Activated CD8-positive, alpha-beta T cell treated with anti-CD3 and anti-CD28 coated beads for 36 hours (primary cell): ENCODE measurements at regions not wholly inside any gene's neighbourhood (a gene's known extent, or its start where the extent isn't known, plus 50 kb on each side); places are given as distances from the start of the nearest gene placed in this dataset.

Experiments used
- ATAC-seq: fragments of 200-7000 bp; cut with Tn5 transposase; one replicate; pipeline ENCODE4 v1.10.0; 2021; ENCODE audit warnings: mild to moderate bottlenecking, moderate library complexity
- CTCF ChIA-PET: fragments of 350-600 bp; sonication (Branson Sonifier 250); formaldehyde crosslinking; loops from one replicate; lab custom pipeline; 2021; ENCODE audit warnings: antibody characterized with exemption; lab: Charles Lee
- POLR2A ChIA-PET: fragments of 350-600 bp; sonication (Branson Sonifier 250); formaldehyde crosslinking; loops from one replicate; lab custom pipeline; 2021; ENCODE audit warnings: antibody characterized with exemption; lab: Charles Lee
- DNase-seq: peaks from one replicate; pipeline ENCODE4 v3.0.0-alpha.2; 2020
- H3K27ac Mint-ChIP-seq: one replicate; pipeline ENCODE4 v1.8.0; 2021; ENCODE audit warnings: mild to moderate bottlenecking, mixed read lengths
- H3K27me3 Mint-ChIP-seq: one replicate; pipeline ENCODE4 v1.8.0; 2021; ENCODE audit warnings: mixed read lengths
- H3K36me3 Mint-ChIP-seq: one replicate; pipeline ENCODE4 v1.8.0; 2021; ENCODE audit warnings: low read depth, mixed read lengths
- H3K4me1 Mint-ChIP-seq: one replicate; pipeline ENCODE4 v1.8.0; 2021; ENCODE audit warnings: low read depth, mixed read lengths
- H3K4me3 Mint-ChIP-seq: one replicate; pipeline ENCODE4 v1.8.0; 2021; ENCODE audit warnings: mild to moderate bottlenecking, moderate library complexity, mixed read lengths
- H3K9me3 Mint-ChIP-seq: one replicate; pipeline ENCODE4 v1.8.0; 2021; ENCODE audit warnings: mixed read lengths
- intact Hi-C: fragments of 100-400 bp; cut with micrococcal nuclease; formaldehyde crosslinking; loops from one replicate; pipeline ENCODE4 v1.10.0; 2022
- TF ChIP-seq, protein P1 (sequence below): fragments of 200-600 bp; IDR thresholded peaks from one replicate; pipeline ENCODE4 v1.8.0; 2022; ENCODE audit warnings: antibody characterized with exemption, mild to moderate bottlenecking

DNA sequence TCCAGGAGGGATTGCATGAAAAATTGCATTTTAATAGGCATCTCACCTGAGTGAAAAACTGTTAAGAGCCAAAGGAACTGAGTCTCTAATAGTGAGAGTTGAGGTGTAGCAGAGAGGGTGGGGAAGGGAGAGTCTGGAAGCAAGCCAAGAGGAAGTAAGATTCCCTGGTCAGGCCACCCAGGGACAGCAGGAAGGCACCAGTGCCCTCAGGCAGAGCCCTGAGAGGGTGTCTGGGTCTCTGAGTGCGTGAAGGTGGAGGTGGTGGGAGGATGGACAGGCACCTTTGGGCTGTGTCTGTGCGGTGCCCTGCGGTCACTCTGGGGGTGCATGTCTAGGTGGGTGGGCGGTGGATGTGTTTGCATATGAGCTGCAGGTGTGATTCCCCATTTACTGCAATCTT, 300.4 kb upstream of the ROPN1 start:
- H3K9me3 Mint-ChIP-seq, result no peaks in the 10 kb centered on the region
- ChIA-PET CTCF (no interaction called here), POLR2A (no interaction called here)
- H3K27ac Mint-ChIP-seq, result no peak overlapping the region
- DNase-seq, result no peak
- no peak for ATAC-seq
- H3K36me3 Mint-ChIP-seq, result no peaks in the 10 kb centered on the region
- no peaks in the 10 kb centered on the region for H3K4me1 Mint-ChIP-seq
- intact Hi-C loops, result no loop called here
- TF ChIP-seq, protein P1, sequence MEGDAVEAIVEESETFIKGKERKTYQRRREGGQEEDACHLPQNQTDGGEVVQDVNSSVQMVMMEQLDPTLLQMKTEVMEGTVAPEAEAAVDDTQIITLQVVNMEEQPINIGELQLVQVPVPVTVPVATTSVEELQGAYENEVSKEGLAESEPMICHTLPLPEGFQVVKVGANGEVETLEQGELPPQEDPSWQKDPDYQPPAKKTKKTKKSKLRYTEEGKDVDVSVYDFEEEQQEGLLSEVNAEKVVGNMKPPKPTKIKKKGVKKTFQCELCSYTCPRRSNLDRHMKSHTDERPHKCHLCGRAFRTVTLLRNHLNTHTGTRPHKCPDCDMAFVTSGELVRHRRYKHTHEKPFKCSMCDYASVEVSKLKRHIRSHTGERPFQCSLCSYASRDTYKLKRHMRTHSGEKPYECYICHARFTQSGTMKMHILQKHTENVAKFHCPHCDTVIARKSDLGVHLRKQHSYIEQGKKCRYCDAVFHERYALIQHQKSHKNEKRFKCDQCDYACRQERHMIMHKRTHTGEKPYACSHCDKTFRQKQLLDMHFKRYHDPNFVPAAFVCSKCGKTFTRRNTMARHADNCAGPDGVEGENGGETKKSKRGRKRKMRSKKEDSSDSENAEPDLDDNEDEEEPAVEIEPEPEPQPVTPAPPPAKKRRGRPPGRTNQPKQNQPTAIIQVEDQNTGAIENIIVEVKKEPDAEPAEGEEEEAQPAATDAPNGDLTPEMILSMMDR, result no peak
- no peak overlapping the region for H3K4me3 Mint-ChIP-seq
- peaks cover 13% of the 10 kb centered on the region for H3K27me3 Mint-ChIP-seq

DNA sequence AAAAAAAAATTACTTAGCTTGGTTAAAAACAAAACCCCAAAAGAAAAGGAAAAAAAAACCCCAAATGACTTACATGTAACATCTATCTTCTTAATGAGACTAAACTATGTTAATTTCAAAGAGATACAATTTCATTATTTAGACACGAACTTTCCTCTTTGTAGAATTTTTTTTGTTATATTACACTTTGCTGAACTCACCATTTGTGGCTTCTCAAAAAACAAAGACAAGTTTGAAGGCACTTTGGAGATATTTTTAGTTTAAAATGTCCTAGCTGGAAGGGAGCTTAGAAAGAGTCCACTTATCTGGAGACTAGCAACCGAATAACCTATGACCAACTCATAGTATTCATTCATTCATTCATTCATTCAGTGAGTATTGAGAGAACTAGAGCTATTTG, 301.7 kb upstream of the ROPN1 start:
- no peak overlapping the region for H3K4me3 Mint-ChIP-seq
- POLR2A ChIA-PET, result no interaction called here
- no peaks in the 10 kb centered on the region for H3K4me1 Mint-ChIP-seq
- H3K9me3 Mint-ChIP-seq, result no peaks in the 10 kb centered on the region
- no peak overlapping the region for H3K27ac Mint-ChIP-seq
- TF ChIP-seq, protein P1, result no peak
- DNase-seq (no peak), ATAC-seq (no peak)
- CTCF ChIA-PET, result no interaction called here
- intact Hi-C loops, result no loop called here
- H3K36me3 Mint-ChIP-seq, result no peaks in the 10 kb centered on the region
- peaks cover 12% of the 10 kb centered on the region for H3K27me3 Mint-ChIP-seq

DNA sequence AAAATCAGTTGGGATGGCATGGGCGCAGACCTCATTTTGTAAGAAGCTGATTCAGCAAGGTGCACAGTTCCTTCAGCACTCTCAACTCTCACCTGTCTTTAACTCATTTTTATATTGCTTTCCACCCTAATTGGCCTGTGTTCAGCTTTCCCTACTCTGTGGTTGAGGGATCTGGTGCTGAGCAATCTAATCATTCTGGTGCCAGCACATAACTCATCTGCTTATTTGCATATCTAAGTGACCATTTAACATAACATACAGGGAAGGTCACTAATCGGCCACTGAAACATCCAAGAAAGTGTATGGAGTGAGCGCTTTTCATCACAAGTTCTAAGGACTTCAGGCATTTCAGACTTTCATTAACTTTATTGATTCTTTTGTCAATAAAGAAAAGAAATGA, 303.4 kb upstream of the ROPN1 start:
- Mint-ChIP-seq H3K36me3 (no peaks in the 10 kb centered on the region), H3K27ac (no peak overlapping the region), H3K9me3 (no peaks in the 10 kb centered on the region), H3K4me1 (no peaks in the 10 kb centered on the region), H3K27me3 (peaks cover 12% of the 10 kb centered on the region), H3K4me3 (no peak overlapping the region)
- POLR2A ChIA-PET, result no interaction called here
- ATAC-seq, result no peak
- intact Hi-C loops, result no loop called here
- DNase-seq, result no peak
- CTCF ChIA-PET, result no interaction called here
- TF ChIP-seq, protein P1, result no peak

DNA sequence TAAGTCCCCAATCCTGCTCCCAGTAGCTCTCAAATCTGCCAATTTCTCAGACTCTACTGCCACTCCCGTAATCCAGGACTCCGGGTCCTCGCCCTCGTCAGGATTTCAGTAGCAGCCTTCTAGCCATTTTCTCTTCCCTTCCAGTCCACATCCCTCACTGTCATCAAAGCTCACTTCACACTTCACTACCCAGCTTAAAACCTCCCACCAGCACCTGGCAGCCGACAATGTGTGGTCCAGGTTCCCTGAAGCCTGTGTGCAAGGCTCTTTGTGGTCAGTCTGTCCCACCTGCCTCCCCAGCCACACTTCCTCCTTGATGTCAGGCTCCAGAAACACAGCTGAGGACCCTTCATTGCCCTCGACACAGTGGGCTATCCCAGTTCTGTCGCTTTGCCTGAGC, 304.5 kb upstream of the ROPN1 start:
- intact Hi-C loops, result no loop called here
- no peaks in the 10 kb centered on the region for H3K36me3 Mint-ChIP-seq
- peaks cover 10% of the 10 kb centered on the region for H3K27me3 Mint-ChIP-seq
- no peak overlapping the region for H3K4me3 Mint-ChIP-seq
- TF ChIP-seq, protein P1, result no peak
- H3K9me3 Mint-ChIP-seq, result no peaks in the 10 kb centered on the region
- H3K27ac Mint-ChIP-seq, result no peak overlapping the region
- CTCF ChIA-PET, result no interaction called here
- DNase-seq (no peak), ATAC-seq (no peak)
- POLR2A ChIA-PET, result no interaction called here
- H3K4me1 Mint-ChIP-seq, result no peaks in the 10 kb centered on the region

DNA sequence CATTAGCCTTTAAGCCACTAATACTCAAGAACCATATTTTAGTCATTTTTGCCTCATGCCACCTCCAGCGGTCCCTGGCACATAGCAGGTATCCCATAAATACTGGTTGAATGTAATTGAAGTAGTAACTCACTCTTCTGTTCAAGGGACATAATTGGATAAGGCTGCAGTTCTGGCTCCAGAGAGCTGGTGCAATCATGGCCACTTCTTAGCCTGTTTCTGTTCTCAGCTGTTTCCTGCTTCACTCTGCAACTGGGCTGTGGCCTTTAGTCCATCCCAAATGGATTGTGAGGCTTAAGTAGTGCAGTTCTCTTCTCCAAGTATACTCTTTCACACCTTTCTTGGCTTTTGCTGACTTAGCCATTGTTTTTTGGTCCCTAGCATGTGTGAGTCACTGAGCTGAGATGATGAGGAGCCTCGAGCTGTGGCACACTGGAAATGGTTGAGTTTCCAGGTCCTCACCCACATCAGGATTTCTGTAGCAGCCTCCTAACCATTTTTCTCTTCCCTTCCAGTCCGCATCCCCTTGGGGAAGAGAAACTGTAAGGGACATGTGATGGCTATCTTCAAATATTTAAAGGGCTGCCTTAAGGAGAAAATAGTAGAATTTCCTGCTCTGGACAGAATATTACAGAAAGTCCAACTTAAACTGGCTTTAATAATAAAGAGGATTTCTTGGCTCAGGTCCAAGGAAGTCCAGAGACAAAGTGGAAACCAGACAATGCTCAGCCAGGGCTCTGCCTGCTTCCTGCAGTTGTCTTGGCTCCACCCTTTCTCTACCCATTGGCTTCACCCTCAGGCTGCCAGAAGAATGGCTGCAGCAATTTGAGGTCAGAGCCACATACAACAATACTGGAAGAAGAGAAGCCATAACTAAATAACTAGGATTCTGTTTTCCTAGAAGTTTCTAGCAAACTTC, 305.4 kb upstream of the ROPN1 start:
- POLR2A ChIA-PET, result no interaction called here
- Mint-ChIP-seq H3K36me3 (no peaks in the 10 kb centered on the region), H3K4me1 (no peaks in the 10 kb centered on the region), H3K9me3 (no peaks in the 10 kb centered on the region), H3K27ac (no peak overlapping the region), H3K27me3 (peaks cover 9% of the 10 kb centered on the region), H3K4me3 (no peak overlapping the region)
- intact Hi-C loops, result no loop called here
- ATAC-seq, result no peak
- TF ChIP-seq, protein P1, result no peak
- no peak for DNase-seq
- CTCF ChIA-PET, result no interaction called here
